Left colon (tissue), 2 donors: ENCODE measurements at regions not wholly inside any gene's neighbourhood (a gene's known extent, or its start where the extent isn't known, plus 50 kb on each side); places are given as distances from the start of the nearest gene placed in this dataset.
"Not testable (repeated sequence)": the region's sequence is repeated elsewhere in the genome, so short reads cannot be mapped to it uniquely, and the experiment has no call there.

Experiments
- ATAC-seq: fragments of 200-7000 bp; cut with Tn5 transposase; one replicate; pipeline ENCODE4 v1.9.1; 2020; ENCODE audit warnings: mild to moderate bottlenecking, moderate library complexity
- DNase-seq, 2 donors: peaks; one replicate each; pipeline ENCODE4 v3.0.0-alpha.2; 2020
- intact Hi-C, 2 donors: fragments of 100-400 bp; cut with DNase I in 1 of 2; cut with micrococcal nuclease in 1 of 2; formaldehyde crosslinking; loops; one replicate each; pipeline versions ENCODE4 v1.11.2 to v1.14.0; 2022; cut with DNase I, micrococcal nuclease
- donor health status: DM: no; HTN: no; CAD: no.
- donor health status: DM: yes; HTN: yes; CAD: no.

DNA sequence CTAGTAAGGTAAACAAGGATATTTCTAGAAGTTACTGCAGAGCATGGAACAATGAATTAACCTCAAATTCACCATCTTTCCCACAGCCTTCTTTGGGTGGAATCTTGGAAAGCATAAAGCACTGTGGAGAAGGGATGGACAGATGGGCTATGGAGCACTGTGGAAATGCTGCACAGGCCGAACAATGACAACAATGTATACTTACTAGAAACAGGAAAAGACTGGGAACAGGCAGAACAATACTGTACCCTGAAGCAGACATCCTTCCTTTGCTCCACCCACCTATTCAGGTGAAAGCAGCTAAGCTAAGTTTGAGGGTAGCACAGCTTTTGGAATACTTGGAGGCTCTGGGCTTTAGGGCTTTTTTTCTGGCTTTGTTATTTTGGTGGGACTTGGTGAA is 250.6 kb upstream of the KLF8 start:
- ATAC-seq: no peak
- intact Hi-C loops: no loop called here
- DNase-seq: no peak

DNA sequence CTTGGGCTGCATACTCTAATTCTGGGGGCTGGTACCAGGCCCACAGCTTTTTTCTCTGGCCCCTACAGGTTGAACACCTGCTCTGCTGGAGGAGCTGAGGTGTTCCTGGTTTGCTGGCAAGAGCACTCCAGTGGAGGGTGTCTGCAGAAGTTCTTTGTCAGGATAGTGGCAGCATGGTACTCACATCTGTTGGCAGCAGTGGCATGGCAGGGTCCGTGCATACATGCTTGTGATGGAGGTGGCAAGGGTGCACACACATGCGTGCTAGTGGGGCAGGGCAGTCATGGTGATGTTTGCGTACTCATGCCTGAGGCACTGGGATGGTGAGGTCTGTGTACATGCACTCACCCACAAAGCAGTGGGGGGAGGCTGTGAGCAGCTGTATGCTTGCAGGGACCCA is 235.5 kb upstream of the KLF8 start:
- intact Hi-C loops: no loop called here
- DNase-seq: no peak
- ATAC-seq: no peak

DNA sequence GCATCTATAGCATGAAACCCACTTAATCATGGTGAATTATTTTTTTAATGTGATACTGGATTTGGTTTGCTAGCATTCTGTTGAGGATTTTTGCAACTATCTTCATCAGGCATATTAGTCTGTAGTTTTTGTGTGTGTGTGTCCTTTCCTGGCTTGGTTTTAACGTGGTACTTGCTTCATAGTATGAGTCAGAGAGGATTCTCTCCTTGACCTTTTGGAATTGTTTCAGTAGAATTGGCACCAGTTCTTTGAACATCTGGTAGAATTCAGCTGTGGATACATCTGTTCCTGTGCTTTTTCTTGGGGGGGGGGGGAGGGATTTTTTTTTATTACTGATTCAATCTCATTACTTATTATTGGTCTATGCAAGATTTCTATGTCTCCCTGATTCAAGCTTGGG is 232.0 kb upstream of the KLF8 start:
- intact Hi-C loops: no loop called here
- ATAC-seq: no peak
- DNase-seq: no peak

DNA sequence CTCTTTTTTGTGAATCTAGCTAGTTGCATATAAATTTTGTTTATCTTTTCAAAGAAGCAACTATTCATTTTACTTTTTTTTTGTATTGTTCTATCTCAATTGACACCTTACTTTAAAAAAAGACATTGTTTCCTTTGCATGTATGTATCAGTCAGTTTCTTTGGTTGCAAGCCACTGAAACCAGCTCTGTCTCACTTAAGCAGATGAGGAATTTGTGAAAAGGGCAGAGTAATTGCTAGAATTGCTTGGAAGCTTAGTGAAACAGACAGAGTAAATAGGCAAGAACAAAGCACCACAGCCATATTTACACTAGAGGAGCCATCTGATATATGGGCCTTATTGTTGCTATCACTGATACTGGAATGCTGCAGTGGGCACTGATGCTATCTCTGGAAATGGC is 231.4 kb upstream of the KLF8 start:
- intact Hi-C loops: no loop called here
- DNase-seq (no peak), ATAC-seq (no peak)

DNA sequence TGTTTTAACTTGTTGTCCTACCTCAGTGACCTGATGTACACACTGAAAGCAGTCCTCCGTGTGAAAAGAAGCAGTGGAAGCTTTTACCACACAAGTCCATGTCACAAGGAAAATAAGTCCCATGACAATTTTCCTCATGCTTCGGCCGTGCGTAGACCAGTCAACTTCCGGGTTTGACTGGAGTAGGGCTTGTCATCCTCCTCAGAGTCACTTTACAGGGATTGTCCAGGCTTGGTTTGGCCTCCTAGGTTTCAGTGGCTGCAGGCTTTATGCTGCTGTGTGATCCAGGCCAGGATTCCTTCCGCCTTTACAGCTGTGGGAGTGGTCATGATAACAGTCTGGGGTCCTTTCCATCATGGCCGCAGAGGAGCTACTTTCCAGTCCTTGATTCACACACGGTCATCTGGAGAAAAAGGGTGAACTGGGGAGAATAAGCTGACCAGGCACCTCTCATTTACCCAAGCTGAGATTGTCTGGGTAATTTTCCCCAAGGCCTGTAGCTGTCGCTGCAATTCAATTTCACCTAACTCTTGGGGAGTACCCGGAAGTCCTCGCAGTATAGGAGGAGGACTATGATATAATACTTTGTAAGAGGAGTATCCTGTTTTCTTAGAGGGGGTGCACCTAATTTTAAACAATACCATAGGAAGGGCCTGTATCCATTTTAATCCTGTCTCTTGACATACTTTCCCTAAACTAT is 206.1 kb upstream of the KLF8 start:
- intact Hi-C loops: no loop called here
- no peak for DNase-seq
- ATAC-seq: no peak

DNA sequence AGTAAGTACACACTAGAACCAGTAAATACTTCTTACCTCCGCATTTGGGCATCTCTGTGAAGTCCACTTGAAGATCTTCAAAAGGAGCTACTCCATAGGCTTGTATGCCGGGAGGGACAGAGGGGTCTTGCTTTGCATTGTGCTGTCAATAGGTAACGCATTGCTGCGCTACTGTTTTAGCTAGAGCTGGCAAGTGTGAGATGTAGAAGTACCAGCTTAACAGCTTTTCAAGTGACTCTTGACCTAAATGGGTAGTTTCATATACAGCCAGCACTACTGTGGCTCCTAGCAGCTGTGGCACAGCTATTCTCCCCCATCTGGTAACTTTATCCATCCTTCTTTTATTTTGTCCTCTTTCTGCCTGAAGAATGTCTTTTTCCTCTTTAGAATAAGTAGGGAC is 205.3 kb upstream of the KLF8 start:
- ATAC-seq: no peak

DNA sequence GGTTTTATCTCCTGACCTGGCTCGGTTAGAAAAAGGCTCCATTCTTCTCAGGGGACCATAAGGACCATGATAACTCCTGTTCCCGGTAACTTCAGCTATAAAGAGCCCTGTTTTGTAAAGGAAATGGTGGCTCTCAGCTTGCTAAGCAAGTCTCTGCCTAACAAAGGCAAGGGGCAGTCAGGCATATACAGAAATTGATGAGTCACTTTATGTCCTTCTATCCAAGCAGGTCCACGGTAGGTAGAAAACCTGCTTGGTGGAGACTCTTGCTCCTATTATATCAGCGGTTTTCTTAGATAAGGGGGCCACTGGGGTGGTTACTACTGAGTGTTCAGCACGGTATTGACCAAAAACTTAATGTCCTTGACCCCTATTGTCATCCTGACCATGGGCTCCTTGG is 203.0 kb upstream of the KLF8 start:
- intact Hi-C loops: no loop called here
- DNase-seq (no peak), ATAC-seq (no peak)

More for the DNA sequence above, 205.3 kb upstream of the KLF8 start:
- DNase-seq: no peak
- intact Hi-C loops: no loop called here

DNA sequence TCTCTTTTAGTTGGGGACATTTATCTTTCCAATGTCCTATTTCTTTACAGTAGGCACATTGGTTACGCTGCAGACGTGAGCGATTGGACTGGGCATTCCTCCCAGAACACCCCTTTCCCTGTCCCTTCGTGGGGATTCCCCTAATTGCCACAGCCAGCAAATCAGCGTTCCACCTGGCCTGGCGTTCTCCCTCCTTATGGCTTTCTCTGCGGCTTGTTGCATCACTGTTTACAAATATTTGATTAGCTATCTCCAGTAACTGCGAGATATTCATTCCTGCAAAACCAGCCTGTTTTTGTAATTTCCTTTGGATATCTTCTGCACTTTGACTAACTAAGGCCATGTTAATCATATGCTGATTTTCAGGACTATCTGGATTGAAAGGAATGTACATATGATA is 202.5 kb upstream of the KLF8 start:
- ATAC-seq (no peak), DNase-seq (no peak)
- intact Hi-C loops: no loop called here

DNA sequence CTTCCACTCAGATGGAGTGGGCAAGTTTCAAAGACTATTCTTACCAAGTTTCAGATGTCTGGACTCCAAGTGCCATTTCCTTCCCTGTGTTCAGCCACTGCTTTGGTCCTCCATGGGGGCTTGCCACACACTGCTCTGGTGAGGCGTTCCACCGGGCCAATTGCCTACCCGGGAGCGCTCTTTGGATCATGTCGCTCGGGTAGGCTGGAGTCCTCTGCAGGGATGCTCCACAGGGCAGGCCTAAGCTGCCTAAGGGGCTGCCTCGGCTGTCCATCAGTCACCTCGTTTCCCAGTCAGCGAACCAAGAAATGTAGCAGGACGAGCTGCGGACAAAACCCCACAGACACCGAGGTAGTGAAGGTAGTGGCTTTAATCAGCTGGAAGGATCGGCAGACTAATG is 200.7 kb upstream of the KLF8 start:
- ATAC-seq (no peak), DNase-seq (no peak)
- intact Hi-C loops: no loop called here

DNA sequence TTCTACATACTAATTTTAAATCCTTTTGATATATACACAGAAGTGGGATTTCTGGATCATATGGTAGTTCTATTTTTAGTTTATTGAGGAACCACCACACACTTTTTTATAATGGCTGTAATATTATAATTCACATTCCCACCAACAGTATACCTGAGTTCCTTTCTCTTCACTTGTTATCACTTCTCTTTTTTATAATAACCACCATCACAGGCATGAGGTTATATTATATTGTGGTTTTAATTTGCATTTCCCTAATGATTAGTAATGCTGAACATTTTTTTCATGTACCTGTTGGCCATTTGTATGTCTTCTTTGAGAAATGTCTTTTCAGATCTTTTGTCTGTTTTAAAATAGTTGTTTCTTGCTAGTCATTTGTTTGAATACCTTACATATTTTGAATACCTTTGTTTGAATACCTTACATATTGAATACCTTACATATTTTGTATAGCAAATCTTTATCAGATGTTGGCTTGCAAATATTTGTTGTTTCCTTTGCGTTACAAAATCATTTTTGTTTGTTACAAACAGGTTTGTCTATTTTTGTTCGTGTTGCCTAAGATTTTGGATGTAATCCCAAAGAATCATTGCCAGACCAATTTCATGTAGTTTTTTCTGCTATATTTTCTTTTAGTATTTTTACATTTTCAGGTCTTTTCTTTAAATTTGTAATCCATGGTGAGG is 198.5 kb upstream of the KLF8 start:
- DNase-seq (no peak), ATAC-seq (no peak)
- intact Hi-C loops: no loop called here

DNA sequence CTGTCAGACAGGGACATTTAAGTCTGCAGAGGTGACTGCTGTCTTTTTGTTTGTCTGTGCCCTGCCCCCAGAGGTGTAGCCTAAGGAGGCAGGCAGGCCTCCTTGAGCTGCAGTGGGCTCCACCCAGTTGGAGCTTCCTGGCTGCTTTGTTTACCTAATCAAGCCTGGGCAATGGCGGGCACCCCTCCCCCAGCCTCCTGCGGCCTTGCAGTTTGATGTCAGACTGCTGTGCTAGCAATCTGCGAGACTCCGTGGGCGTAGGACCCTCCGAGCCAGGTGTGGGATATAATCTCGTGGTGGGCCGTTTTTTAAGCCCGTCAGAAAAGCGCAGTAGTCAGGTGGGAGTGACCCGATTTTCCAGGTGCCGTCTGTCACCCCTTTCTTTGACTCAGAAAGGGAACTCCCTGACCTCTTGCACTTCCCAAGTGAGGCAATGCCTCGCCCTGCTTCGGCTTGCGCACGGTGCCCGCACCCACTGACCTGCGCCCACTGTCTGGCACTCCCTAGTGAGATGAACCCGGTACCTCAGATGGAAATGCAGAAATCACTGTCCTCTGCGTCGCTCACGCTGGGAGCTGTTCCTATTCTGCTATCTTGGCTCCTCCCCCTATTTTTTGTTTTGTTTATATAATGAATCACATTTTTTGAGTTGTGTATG is 179.4 kb upstream of the KLF8 start:
- ATAC-seq, DNase-seq, intact Hi-C loops: not testable (repeated sequence)

DNA sequence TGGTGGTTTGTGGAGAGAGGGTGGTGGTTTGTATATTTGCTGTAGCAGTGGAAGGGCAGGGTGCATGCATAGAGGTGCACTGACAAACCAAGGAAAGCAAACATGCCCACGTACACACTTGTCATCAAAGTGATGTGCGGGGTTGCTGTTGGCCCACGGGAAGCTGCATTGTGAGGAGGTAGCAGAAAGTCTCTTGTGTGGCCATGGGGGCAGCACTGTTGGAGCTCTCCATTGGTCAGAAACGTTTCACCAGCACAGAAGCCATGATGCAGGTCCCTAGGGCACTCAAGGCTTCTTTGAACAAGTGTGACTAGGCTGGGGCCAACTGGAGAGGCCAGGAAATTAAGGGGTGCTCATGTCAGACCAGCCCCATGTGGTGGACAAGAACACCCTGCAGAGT is 174.8 kb upstream of the KLF8 start:
- DNase-seq (no peak), ATAC-seq (no peak)
- intact Hi-C loops: no loop called here

DNA sequence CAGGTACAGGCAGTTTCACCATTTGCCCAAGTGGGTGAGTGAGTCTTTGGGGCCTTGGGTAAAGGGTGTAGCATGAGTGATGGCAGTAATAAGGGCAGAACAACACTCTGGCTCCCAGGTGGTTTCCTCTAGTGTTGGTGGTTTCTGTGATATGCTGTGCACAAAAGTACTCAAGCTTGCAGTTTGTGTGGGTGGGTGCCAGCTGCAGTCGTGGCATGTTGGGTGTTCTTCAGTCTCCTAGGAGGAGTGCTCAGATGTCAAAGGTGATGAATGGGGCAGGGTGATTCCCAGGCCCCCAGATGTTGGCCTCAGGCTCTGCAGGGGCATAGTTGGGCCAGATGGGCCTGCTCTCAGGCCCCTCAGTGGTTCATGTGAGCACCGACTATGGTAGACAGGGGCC is 166.1 kb upstream of the KLF8 start:
- intact Hi-C loops: no loop called here
- ATAC-seq (no peak), DNase-seq (no peak)

DNA sequence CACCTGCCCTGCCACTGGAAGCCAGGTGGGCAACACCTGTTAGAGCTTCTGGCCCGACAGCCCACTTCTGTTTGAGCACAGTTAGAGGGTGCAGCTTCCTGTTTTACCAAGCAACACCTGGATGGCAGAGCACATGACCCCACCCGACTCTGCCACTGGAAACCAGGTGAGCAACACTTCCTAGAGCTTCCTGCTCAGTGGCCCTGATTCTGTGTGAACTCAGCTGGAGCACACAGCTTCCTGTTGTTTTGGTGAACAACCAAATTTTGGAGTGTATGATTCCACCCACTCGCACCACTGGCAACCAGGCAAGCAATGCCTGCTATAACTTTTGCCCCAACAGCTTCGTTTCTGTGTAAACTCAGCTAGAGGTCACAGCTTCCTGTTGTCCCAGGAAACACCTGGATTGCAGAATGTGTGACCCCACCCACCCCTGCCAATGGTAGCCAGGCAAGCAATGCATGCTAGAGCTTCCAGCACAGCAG is 163.8 kb upstream of the KLF8 start:
- DNase-seq: no peak
- intact Hi-C loops: no loop called here
- ATAC-seq: peak; percentile 51

DNA sequence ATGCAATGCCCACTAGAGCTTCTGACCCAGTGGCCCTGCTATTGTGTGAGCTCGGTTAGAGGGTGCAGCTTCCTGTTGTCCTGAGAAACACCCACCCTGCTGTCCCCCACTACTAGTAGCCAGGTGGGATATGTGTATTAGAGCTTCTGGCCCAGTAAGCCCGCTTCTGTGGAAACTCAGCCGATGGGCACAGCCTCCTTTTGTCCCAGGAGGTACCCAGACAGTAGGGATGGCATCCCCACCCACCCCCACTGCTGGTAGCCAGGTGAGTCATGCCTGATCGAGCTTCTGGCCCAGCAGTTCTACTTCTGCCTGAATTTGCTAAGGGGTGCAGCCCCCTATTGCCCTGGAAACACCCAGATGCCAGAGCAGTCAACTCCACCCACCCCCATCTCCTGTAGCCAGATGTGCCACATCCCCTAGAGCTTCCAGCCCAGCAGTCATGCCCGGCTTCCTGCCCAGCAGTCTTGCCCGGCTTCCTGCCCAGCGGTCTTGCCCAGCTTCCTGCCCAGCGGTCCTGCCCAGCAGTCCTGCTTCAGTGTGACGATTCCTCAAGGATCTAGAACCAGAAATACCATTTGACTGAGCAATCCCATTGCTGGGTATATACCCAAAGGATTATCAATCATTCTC is 162.7 kb upstream of the KLF8 start:
- DNase-seq (no peak), ATAC-seq (no peak)
- intact Hi-C loops: no loop called here

DNA sequence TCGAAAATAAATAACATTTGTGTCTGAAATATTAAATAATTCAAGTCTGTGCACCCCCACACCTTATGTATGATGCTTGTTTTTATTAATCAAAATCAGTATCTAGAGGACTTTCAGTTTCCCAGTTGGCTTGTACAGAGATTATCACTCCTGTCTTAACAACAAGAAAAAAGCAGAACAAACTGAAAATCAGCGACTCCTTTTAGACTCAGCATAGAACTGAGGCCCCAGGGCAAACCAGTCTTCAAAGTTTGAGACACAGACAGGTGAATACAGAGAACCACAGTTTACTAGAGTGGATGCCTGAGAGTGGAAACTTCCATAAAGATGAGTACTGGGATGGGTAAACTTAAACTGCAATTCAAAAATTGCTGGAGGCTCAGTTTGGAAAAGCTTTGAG is 142.8 kb upstream of the KLF8 start:
- DNase-seq: no peak
- ATAC-seq: no peak
- intact Hi-C loops: no loop called here

DNA sequence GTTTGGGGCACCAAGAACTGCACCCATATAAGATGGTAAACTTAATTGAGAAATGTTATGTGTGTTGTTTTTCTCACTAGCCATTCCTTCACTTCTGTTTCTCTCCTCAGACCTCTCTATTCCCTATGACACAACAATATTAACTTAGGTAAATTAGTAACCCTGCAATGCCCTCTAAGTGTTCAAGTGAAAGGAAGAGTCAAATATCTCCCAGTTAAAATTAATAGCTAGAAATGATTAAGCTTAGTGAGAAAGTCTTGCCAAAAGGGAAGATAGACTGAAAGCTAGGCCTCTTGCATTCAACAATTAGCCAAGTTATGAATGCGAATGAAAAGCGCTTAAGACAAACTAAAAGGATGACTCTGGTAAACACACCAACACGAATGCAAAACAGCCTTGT is 132.9 kb upstream of the KLF8 start:
- ATAC-seq (no peak), DNase-seq (no peak)
- intact Hi-C loops: no loop called here

DNA sequence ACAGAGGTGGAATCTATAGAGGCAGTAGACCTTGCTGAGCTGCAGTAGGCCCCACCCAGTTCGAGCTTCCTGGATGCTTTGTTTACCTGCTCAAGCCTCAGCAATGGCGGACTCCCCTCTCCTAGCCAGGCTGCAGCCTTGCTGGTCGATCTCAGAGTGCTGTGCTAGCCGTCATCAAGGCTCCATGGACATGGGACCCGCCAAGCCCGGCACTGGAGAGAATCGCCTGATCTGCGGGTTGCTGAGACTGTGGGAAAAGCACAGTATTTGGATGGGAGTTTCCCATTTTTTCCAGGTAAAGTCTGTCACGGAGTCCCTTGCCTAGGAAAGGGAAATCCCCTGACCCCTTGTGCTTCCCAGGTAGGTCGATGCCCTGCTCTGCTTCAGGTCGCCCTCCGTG is 124.8 kb upstream of the KLF8 start:
- intact Hi-C loops: no loop called here
- ATAC-seq (no peak), DNase-seq (no peak)

DNA sequence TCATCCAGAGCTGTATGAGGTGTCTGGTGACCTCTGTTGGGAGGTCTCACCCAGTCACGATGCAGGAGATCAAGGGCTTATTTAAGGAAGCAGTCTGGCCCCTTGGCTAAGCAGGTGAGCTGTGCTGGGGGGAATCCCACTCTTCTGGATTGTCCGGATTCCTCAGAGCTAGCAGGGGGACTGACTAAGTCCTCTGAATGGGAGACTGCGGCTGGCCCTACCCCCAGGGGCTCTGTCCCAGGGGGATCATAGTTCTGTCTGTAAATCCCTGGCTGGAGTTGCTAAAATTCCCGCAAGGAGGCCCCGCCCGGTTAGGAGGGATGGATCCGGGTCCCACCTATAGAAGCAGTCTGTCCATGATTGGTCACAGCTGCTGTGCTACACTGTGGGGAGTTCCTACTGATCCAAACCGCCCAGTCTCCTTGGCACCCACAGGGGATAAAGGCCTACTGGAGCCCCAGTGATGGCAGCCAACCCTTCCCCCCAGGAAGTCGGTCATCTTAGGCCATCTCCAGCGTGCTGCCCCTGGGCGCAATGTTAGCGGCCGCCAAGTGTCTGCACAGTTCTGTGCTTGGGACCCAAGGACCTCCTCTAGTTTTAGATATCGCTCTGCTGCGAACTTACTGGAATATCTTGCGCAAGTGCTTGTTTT is 118.2 kb upstream of the KLF8 start:
- intact Hi-C loops: no loop called here
- DNase-seq (no peak), ATAC-seq (no peak)

DNA sequence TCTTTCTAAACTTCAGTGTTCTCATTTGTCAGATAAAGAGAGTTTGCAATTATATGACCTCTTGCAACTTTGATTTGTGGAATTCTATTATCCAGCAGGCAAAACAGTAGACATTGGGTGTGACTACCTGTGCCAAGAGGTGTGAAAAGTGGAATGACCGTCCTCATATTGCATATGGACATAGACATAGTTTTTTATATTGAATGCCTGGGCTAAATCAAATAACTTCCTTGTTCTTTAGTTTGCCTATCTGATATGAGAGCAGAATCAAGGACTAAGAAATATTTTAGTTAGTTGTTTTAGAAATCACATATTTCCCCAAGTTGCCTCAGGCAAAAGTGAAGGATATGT is 117.7 kb upstream of the KLF8 start:
- intact Hi-C loops: no loop called here
- DNase-seq (no peak), ATAC-seq (no peak)
